RWPE1 (cell line): ENCODE measurements at regions not wholly inside any gene's neighbourhood (a gene's known extent, or its start where the extent isn't known, plus 50 kb on each side); places are given as distances from the start of the nearest gene placed in this dataset.

Experiments used
- CTCF ChIA-PET: fragments of 350-600 bp; sonication (Branson Sonifier 250); formaldehyde crosslinking; extraction: SDS; loops from one replicate; lab custom pipeline; 2021; lab: Yijun Ruan, JAX
- POLR2A ChIA-PET: fragments of 400-600 bp; formaldehyde crosslinking; extraction: SDS; loops from one replicate; lab custom pipeline; 2020; ENCODE audit warnings: antibody characterized with exemption; ENCODE audit not compliant: low non-redundant PET; lab: Yijun Ruan, JAX
- DNase-seq: peaks from one replicate; pipeline ENCODE4 v3.0.0; 2012; ENCODE audit warnings: low spot score
- H3K27ac ChIP-seq: fragments of 450-650 bp; 2 replicates; pipeline ENCODE4 v1.5.1; 2017
- CTCF ChIP-seq: fragments of 450-650 bp; conservative IDR thresholded peaks from 2 replicates; pipeline ENCODE4 v1.5.1; 2017; ENCODE audit warnings: low read depth, mild to moderate bottlenecking

GRCh38 chr14:43937001-43937400 is 570.1 kb downstream of the FSCB start:
- ChIA-PET CTCF (no interaction called here), POLR2A (no interaction called here)
- no peak for TF ChIP-seq CTCF
- DNase-seq: no peak
- no peak overlapping the region for H3K27ac ChIP-seq

GRCh38 chr14:43934102-43934501 is 573.0 kb downstream of the FSCB start:
- no peak for DNase-seq
- ChIA-PET CTCF (interaction anchor here (0.6 kb wide), 1 partner anchor 7 kb away, joined by 3 read pairs; no protein-coding TSS in a partner anchor), POLR2A (no interaction called here)
- TF ChIP-seq CTCF: no peak
- H3K27ac ChIP-seq: no peak overlapping the region

- ChIA-PET CTCF (no interaction called here), POLR2A (no interaction called here)
- H3K27ac ChIP-seq: no peak overlapping the region
- no peak for DNase-seq
- no peak for TF ChIP-seq CTCF
These were observed 592.9 kb downstream of the FSCB start for GRCh38 chr14:43914041-43914693.

GRCh38 chr14:43903209-43903608 is 603.9 kb downstream of the FSCB start:
- ChIA-PET CTCF (no interaction called here), POLR2A (no interaction called here)
- no peak for DNase-seq
- TF ChIP-seq CTCF: no peak
- no peak overlapping the region for H3K27ac ChIP-seq

GRCh38 chr14:43901911-43902673 is 605.0 kb downstream of the FSCB start:
- ChIA-PET POLR2A (no interaction called here), CTCF (no interaction called here)
- no peak for TF ChIP-seq CTCF
- no peak for DNase-seq
- H3K27ac ChIP-seq: no peak overlapping the region

GRCh38 chr14:43900173-43900655 is 606.9 kb downstream of the FSCB start:
- no peak for TF ChIP-seq CTCF
- ChIA-PET POLR2A (no interaction called here), CTCF (no interaction called here)
- DNase-seq: no peak
- H3K27ac ChIP-seq: no peak overlapping the region
